ENCODE measurements at regions not wholly inside any gene's neighbourhood (a gene's known extent, or its start where the extent isn't known, plus 50 kb on each side); places are given as distances from the start of the nearest gene placed in this dataset.

DNA sequence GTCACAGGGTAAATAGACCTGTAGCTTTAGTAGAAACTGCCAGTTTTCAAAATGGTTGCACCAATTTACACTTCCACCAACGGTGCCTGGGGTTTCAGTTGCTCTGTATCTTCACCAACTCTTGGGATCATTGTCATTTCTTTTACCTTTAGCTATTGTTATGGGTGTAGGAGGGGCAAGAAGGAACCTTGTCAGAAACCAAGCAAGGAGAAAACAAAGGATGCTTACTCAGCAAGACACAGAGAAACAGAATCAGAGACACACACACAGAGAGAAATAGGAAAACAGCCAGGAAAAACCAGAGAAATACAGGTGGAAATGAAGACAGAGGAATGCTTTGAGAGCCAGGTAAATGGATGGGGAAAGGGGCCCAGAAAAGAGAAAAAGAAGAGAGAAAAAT lies 367.6 kb downstream of the MIAT start (continued):
- TF ChIP-seq CEBPB (IDR thresholded peaks at IDR 0.05; ENCODE audit: low read depth, low read length) (no peak), RBBP5 (IDR thresholded peaks at IDR 0.05; ENCODE audit: borderline replicate concordance, low read depth, low read length) (no peak), GTF2F1 (IDR thresholded peaks at IDR 0.05; ENCODE audit: borderline replicate concordance, low read depth, low read length) (no peak), SP4 (IDR thresholded peaks at IDR 0.05; ENCODE audit: low read length) (no peak), EP300 (IDR thresholded peaks at IDR 0.05; ENCODE audit: borderline replicate concordance in 1 of 2, low read depth in 2 of 2, low read length in 2 of 2) (no peak), CHD2 (IDR thresholded peaks at IDR 0.05; ENCODE audit: low read length) (no peak)

Data from H1 (cell line).